Fibroblast of skin of abdomen (primary cell): ENCODE measurements at regions not wholly inside any gene's neighbourhood (a gene's known extent, or its start where the extent isn't known, plus 50 kb on each side); places are given as distances from the start of the nearest gene placed in this dataset.
"Not testable (repeated sequence)": the region's sequence is repeated elsewhere in the genome, so short reads cannot be mapped to it uniquely, and the experiment has no call there.

Experiments
- DNase-seq: peaks from one replicate; pipeline ENCODE4 v3.0.0-alpha.2; 2013

DNA sequence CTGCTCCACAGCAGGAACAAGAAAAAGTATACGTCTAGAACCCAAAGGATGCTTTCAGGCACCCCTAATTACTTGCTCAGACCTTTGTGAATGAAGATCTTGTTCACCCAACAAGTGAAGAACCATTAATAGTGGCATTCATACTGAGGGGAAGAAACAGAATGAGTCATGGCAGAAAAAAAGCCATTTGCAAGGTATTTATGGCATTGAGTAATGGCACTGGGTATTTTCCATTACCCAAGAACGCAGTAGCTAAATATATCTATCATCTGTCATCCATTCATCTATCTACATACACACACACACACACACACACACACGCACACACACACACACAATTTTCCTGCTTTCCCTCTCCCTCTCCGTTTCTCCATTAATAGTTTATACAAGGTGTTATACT lies 56.4 kb upstream of the XIRP2 start:
- no peak for DNase-seq

DNA sequence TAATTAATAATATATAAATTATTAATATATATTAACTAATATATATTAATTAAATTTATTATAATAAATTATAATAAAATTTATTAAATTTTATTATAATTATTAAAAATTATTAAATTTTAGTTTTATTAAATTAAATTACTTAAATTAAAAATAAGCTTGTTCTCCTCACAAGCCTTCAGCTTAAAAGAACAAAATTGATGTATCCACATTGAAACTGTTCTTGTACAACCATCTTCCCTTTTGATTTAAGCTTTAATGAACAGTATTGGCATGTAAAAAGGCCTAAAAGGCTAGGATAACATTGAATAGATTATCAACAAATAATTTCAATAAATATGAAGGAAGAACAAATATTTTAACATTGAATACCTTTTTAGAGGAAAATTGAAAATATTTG lies 62.4 kb upstream of the XIRP2 start:
- no peak for DNase-seq

DNA sequence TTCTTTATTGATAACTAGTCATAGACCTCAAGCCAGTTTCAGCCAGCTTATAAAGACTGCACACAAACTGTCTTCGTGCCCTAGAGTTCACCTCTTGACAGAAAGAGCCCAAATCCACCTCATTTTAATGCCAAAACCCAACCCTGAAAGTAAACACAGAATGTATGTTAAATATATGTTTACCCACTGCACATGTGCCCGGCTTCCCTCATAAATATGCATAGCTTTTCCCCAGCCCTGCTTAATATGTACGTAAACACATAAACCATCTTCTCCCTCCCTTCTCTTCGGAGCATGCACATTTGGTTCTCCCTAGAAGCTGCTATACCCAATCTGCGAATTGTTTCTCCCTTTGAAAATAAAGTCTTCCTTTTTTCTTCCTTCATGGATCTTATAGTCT lies 73.9 kb upstream of the XIRP2 start:
- no peak for DNase-seq

DNA sequence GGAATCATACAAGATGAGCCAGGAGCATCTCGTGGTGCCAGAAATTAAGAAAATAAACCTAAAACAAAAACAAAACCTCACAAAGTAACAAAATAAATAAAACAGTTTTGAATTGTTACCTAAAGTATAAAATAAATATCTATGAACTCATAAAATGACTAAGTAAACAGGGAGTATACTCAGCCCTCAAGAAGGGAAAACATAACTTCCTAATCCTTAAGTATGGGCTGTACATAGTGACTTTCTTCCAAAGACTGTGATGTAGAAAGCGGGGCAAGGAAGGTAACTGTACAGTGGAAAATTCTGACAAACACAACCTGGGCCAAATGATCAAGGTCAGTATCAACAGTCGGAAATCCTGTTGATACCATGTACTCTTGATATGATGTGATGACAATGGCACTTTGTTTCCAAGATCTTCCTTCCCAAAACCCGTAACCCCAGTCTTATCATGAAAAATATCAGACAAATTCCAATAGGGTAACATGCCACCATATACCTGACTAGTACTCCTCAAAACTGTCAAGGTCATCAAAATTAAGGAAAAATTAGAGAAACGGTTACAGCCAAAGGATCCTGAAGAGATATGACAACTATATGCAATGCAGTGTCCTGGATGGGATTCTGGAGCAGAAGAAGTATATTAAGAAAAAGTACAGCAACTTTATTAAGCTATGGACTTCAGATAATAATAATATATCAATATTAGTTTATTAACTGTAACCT lies 76.0 kb upstream of the XIRP2 start:
- DNase-seq: no peak

DNA sequence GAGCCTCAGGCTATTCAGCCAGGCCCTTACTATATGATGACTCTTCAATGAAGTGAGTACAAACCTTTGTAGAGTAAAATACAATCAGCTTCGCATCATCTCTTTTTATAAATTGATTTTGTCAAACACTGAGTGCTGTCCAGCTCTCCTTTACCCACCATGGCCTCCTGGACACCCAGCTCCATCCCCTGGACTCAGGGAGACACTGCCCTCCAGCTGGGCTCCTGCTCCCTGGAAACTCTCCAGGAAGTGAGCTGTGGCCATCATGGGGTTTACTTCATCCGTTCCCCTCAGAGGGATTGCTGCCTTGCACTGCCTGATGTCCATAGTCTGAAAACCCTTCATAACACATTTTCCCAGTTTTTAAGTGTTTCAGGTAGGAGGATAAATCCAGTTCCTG lies 82.5 kb upstream of the XIRP2 start:
- no peak for DNase-seq

GRCh38 chr2:166803373-166804000 lies 84.8 kb upstream of the XIRP2 start:
- no peak for DNase-seq

DNA sequence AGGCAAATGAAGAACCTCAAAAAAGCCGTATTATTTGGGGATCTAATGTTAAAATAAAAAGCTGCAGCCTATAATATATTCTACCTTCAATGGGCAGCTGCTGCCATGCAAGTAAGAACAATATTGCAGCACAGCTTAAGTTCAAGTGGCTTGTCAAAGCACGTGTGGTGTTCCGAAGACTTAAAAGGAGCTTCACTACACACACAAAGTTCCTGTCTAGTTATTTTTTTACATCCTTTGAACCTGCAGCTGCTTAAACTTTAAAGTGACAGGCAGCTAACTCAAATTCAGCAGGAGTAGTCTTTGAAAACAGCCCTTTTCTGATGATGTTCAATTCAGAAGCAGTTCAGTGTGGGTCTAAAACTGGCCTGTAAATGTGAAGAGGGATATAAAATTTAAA lies 85.8 kb upstream of the XIRP2 start:
- no peak for DNase-seq

- DNase-seq: no peak
These were observed 95.5 kb upstream of the XIRP2 start for GRCh38 chr2:166792808-166793207.

- no peak for DNase-seq
These were observed 101.6 kb upstream of the XIRP2 start for GRCh38 chr2:166786707-166787106.

DNA sequence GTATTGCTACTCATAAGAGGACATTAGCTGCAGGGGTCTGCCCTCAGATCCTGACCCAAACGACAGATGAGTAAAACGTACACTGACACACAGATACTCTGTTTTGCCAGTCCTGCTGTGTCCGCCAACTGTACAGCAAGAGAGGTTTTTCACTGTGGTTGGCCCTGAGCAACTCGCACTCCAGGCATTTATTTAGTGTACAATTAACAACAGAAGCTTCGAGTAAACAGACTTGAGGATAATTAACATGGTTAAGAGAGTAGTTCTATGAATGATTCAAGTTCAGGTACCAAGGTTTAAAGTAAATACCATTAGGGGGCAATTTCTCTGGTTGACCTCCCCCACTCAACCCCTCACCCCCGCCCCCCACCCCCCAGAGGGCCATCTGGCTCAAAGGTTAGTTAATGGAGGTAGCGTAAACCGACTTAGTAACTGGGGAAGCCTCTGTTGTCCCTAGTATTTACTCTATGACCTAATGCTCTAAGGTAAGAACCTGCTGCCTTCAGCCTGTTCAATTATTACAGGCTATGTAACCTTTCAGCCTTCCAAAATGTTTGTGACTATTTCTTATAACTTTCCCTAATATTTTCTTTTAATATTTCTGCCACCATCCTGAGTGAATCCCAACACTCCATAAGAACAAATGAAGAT lies 103.9 kb upstream of the XIRP2 start:
- DNase-seq: no peak

- DNase-seq: no peak
These were observed 113.1 kb upstream of the XIRP2 start for GRCh38 chr2:166775176-166775575.

DNA sequence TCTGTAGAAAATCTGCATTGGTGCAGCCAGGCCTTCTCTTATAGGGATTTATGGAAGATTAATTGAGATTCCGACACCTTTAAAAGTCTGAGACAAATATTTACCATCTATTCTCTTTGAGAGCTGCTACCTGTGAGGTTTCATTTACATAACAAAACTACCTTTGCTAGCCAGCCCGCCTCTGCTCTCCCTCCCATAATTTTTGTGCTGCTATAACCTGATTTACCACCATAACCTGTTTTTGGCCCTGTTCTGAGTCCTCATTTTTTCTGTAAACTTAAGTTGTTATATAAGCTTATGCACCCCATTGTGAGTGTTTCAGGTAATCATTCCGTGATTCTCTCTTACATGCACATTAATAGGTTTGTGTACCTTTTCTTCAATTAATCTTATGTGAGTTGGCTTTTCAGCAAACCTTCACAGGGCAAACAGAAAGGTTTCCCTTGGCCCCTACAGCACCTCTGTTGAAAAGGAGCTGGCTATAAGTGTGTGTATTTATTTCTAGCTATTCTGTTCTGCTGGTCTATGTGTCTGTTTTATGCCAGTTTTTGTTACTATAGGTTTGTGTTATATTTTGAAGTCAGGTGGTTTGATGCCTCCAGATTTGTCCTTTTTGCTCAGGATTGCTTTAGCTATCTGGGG lies 114.9 kb upstream of the XIRP2 start:
- no peak for DNase-seq

DNA sequence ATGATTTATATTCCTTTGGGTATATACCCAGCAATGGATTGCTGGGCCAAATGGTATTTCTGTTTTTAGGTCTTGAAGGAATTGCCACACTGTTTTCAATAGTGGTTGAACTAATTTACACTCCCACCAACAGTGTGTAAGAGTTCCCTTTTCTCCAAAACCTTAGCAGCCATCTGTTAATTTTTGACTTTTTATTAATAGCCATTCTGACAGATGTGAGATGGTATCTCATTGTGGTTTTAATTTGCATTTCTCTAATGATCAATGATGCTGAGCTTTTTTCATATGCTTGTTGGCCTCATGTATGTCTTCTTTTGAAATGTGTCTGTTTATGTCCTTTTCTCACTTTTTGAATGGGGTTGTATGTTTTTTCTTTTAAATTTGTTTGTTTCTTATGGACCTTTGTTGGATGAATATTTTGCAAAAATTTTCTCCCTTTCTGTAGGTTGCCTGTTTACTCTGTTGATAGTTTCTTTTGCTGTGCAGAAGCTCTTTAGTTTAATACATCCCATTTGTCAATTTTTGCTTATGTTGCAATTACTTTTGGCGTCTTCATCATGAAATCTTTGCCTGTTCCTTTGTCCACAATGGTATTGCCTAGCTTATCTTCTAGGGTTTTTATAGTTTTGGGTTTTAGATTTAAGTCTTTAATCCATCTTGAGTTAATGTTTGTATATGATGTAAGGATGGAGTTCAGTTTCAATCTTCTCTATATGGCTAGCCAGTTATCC lies 119.7 kb upstream of the XIRP2 start:
- no peak for DNase-seq

GRCh38 chr2:166766769-166767322 lies 121.4 kb upstream of the XIRP2 start:
- not testable (repeated sequence) for DNase-seq

- DNase-seq: no peak
These were observed 122.1 kb upstream of the XIRP2 start for GRCh38 chr2:166766220-166766619.

DNA sequence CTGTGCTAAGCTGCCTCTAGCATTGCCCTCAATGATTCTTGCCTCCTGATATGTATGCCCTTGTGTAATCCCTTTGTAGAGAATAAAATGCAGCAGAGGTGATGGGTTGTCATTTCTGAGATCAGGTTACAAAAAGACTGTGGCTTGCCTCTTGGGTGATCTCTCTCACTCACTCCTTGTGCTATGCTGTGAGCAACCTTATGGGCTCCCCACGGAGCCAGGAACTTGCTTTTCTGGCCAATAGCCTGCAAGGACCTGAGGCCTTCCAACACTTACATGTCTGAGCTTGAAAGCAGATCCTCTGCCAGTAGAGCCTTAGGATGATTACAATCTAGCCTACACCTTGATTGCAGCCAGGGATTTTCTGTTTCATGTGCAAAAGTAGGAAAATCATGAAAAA lies 123.1 kb upstream of the XIRP2 start:
- DNase-seq: no peak

- DNase-seq: no peak
These were observed 123.6 kb upstream of the XIRP2 start for GRCh38 chr2:166764702-166765101.

DNA sequence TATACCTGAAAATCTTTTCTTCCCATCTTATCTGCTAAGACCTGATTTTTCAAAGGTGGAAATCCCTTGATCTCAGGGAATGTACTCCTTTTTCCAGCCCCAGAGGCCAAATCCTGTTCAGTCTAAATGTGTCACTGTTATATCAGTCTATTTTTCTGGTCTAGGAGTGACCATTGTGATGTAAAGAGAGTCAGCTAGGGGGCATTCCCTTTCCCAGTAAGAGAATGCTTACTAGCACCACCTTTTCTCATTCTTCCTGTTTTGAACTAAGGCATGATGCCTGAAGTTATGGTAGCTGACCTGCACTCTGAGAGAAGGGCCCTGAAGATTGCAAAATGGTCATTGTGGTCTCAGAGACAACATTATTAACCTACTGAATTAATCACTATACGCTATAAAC lies 124.1 kb upstream of the XIRP2 start:
- DNase-seq: no peak

- DNase-seq: no peak
These were observed 125.5 kb upstream of the XIRP2 start for GRCh38 chr2:166762746-166763145.

- DNase-seq: no peak
These were observed 129.3 kb upstream of the XIRP2 start for GRCh38 chr2:166758956-166759355.

DNA sequence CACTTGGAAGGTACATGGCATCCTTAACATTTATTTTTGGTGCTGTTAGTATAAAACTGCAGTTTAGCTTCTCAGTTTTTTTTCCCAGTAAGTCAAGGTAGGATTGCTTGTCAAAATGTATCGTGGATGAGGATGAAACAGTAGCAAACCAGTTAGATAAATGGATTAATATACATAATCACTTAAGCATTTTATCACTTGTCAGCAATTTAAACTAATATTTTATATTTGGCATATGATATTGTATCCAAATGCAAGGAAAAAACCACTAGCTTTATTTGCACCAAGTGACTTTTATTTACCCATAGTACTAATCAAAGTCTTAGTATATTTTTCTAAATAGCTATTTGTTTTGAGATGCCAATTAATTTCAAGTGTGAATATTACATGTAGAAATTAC lies 137.7 kb upstream of the XIRP2 start:
- no peak for DNase-seq

GRCh38 chr2:166744117-166744516 lies 144.2 kb upstream of the XIRP2 start:
- not testable (repeated sequence) for DNase-seq

DNA sequence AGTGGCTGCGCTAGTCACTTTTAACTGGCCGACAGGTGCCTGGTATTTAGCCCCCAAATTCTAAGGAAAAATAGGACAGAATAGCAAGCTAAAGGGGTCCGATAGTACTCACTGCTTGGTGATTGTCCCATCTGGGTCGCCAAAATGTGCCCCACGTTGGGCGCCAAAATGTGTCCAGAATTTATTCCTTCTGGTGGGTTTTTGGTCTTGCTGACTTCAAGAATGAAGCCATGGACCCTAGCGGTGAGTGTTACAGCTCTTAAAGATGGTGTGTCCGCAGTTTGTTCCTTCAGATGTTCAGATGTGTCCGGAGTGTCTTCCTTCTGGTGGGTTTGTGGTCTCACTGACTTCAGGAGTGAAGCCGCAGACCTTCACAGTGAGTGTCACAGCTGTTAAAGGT lies 144.8 kb upstream of the XIRP2 start:
- DNase-seq: not testable (repeated sequence)
